ENCODE measurements at regions not wholly inside any gene's neighbourhood (a gene's known extent, or its start where the extent isn't known, plus 50 kb on each side); places are given as distances from the start of the nearest gene placed in this dataset.

DNA sequence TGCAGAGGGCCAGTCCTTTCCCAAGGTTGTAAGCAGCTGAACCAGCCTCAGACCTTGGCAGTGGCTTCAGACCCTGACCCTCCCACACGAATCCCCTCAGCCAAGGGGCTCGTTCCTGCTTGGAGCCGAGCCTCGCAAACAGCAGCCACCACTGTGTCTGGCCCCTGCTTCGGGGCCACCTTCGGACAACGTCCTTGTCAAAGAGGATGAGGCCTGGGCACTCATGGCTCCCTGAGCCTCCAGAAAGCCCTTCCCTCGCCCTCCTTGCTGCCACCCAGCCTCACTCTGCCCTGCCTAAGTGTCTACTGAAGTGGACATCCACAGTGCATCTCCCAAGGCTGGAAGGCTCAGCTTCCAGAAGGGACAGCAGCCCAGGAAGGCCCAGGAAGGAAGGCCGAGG is 161.7 kb downstream of the OLFM1 start:
- TF ChIP-seq POLR2A (IDR thresholded peaks at IDR 0.05; ENCODE audit: low read depth) (no peak), CTCF (IDR thresholded peaks at IDR 0.05) (no peak), EP300 (IDR thresholded peaks at IDR 0.05) (no peak)
